GM19238 (cell line): ENCODE measurements at regions not wholly inside any gene's neighbourhood (a gene's known extent, or its start where the extent isn't known, plus 50 kb on each side); places are given as distances from the start of the nearest gene placed in this dataset.
"Not testable (repeated sequence)": the region's sequence is repeated elsewhere in the genome, so short reads cannot be mapped to it uniquely, and the experiment has no call there.

Experiments
- DNase-seq: peaks from one replicate; pipeline ENCODE4 v3.0.0; 2011; ENCODE audit warnings: low spot score; ENCODE audit not compliant: insufficient read length

DNA sequence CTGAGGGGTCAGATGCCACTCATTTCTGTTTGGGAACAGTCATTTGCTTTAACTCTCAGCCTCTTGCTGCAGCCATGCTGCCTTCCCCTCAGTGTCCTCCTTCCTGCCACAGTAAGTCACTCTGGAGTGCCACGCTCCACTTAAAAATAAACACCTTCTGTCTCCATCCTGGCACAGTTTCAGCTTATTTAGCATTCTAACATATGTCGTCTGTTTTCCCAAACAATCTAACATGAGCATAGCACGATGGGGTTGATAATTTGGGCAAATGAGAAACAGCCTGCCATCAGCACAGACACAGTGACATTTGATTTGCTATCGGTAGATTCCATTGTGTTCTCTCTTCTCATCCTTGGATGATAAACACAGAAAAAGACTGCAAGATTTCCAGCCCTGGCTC, 768.6 kb downstream of the UQCRFS1 start:
- no peak for DNase-seq

DNA sequence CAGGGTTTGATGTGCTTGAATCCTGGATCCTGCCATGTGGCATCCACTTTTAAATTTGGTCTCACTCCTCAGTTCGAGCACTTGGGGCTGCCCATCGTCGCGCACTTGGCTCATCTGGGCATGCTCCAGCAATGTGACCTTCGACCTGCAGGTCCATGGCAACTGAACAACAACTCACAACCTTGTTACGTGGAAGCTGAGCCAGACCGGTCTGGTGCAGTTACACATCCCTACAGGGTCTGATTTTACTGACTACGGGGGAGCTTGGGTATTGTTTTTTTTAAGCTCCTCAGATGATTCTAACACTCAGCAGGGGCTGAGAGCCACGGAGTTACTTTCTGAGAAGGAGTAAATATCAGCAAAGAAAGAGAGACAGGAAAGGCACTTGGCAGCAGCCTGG, 769.6 kb downstream of the UQCRFS1 start:
- no peak for DNase-seq

GRCh38 chr19:28437390-28438346, 775.3 kb downstream of the UQCRFS1 start:
- no peak for DNase-seq

DNA sequence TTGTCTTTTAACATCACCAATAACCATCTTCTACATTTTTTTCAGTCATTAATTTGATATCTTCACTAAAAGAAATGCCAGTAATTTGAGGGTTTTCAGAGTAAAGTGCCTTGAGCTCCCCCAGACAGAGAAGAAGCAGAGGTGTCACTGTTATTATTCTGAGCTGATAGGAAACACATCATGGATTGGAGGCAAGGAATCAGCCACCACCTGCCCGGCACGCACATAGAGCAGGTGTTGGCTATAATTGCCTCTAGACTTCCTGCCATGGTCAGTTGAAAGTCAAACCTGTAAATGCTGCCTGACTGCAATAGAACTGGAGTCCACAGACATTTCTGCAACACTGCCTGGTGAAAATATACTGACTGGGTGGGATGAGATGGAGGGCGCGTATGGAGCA, 776.6 kb downstream of the UQCRFS1 start:
- DNase-seq, result no peak

- DNase-seq, result no peak
These were observed 777.2 kb downstream of the UQCRFS1 start for GRCh38 chr19:28435551-28436271.

DNA sequence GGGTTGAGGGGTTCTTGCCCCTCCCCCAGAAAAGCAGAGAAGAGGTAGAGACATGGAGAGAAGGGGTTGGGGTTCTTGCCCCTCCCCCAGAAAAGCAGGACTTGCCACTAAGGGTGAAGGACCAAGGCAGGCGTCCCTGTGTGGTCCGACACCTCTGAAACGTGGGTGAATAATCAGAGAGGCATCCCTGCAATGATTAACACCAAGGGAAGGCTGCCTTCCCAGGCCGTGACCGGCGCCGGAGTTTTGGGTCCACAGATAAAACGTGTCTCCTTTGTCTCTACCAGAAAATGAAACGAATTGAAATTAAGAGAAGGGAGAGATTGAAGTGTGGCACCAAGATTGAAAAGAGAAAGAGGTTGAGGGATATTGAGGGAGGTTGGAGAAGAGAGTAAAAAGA, 778.2 kb downstream of the UQCRFS1 start:
- DNase-seq, result not testable (repeated sequence)

GRCh38 chr19:28434365-28434764, 778.6 kb downstream of the UQCRFS1 start:
- not testable (repeated sequence) for DNase-seq

- not testable (repeated sequence) for DNase-seq
These were observed 779.8 kb downstream of the UQCRFS1 start for GRCh38 chr19:28433166-28433565.

- no peak for DNase-seq
These were observed 782.7 kb downstream of the UQCRFS1 start for GRCh38 chr19:28430214-28430613.

- no peak for DNase-seq
These were observed 783.6 kb downstream of the UQCRFS1 start for GRCh38 chr19:28429356-28429755.

DNA sequence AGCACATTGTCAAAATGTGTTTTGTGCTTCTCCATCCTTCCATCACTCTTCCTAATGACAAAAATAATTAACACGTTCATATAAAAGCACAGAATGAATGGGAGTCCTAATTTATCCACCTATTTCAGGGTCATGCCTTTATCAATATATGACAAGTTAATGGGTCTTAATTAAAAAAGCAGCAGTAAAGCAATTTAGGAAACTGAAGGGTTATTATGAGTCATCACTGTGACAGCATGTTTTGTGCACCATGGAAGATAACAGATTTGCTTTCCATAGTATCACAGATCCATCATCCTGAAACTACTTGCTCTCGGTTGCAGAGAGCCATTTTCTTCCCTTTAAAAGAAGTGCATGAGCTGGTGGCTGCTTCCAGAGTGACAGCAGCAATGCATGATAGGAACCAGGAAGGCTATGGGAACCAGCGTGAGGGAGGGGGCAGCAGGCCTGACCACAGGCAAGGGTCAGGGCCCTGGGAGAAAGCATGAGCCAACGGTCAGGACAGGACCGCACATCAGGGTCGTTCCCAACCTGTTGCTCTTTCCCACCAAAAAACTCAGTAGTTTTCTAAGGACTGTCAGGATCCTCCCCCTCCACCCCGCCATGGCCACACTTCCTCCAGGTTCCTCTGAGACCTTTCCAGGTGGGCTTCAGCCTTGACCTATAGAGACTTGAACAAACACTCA, 784.1 kb downstream of the UQCRFS1 start:
- no peak for DNase-seq

DNA sequence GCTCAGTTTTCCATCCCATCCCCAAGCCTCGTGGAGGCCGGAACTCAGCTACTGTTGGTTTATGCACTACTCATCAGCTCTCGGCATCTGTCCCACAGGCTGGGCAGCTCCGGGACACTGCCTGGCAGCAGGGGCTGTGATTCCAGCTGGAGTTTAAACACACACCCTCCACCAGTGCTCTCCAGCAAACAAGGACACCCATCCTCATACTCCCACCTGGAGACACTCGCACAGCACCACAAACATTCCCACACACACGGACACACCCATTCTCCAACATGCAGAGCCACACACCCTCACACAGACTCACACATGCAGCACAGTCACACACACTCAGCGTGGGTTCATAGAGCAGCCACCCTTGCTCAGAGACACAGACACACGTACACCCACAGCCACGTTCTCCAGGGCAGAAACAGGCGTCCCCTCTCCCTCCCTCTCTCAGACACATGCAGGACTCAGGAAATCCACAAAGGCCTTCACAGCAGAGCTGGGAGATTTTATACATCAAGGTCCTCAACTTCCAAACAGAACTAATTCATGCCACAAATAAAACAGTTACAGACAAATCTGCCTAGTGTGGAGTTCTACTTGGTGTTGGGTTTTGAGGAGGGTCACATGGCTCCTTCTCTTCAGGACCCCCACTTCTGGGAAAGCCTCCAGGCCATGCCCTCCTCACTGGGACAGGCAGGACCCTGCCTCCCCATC, 785.4 kb downstream of the UQCRFS1 start:
- DNase-seq, result no peak

DNA sequence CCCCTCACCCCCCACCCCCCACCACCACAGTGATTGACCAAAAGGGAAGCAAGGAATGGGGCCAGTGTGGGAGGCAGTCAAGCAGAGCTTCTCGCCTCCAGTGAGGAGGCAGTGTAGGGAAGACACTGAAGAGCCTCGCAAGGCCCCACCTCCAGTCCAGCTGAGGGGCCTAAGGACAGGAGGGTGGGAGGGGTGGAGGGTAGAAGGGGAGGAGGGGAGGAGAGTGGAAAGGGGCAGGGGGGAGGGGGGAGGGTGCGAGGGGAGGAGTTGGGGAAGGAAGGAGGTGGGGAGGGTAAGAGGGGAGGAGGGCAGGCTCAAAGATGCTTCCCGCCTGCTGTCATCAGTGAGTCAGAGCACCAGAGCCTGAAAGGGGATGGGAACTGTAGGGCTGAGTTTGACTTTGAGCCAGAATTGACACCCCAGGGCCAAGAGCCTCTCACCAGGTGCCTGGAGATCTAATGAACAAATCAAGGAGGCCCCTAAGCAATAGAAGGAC, 786.2 kb downstream of the UQCRFS1 start:
- no peak for DNase-seq

GRCh38 chr19:28426110-28426729, 786.7 kb downstream of the UQCRFS1 start:
- no peak for DNase-seq

- DNase-seq, result no peak
These were observed 787.7 kb downstream of the UQCRFS1 start for GRCh38 chr19:28425046-28425931.

DNA sequence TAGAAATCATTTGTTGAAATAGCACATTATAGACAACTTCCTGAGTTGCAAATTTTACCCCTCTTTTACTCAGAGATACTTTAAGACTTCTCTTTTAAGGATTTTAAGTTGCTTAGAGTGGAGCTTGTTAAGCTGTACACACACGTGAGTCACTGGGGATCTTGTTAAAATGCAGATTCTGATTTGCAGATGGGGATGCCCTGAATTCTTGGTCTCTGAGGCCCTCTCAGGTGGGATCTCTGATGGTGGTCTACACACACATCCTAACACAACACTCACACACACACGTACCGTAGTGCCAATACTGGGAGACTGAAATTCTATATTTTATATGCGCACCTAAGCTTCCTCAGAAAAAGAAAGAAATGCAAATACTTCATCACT, 788.3 kb downstream of the UQCRFS1 start:
- DNase-seq, result no peak

DNA sequence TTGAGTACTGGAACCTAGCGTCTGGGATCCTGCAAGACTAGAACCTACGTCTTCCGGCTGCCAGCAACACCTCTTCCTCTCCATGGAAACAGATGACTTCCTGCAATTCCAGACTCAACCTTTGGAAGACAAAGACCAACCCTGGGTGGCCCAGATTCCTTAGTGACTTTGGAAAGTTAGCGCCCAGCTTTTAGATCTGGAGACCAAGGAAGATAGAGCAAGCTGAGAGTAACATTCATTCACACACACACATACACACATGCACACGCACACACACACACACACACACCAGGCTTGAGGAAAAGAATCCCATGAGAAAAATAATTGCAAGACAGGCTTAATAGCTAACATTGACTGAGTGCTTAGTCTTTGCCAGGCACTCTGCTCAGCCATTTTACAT, 788.9 kb downstream of the UQCRFS1 start:
- no peak for DNase-seq

- no peak for DNase-seq
These were observed 789.9 kb downstream of the UQCRFS1 start for GRCh38 chr19:28422791-28423650.

DNA sequence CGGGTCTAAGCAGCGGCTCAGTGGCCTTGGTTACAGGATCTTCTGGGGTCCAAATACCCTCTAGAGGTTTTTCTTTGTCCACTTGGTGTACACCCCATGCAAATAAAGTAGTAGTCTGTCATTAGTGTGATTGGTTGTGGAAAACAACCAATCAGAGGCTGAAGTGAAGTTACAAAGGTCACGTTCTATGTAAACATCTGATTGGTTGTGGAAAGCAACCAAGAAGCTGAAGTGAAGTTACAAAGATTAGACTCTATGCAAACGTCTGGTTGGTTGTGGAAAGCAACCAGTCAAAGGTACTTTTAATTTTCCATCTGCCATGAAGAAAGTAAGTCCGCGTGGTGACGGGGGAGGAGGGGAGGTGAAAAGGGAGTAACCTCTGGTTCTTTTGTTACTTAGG, 790.9 kb downstream of the UQCRFS1 start:
- DNase-seq, result no peak
